ENCODE measurements at regions not wholly inside any gene's neighbourhood (a gene's known extent, or its start where the extent isn't known, plus 50 kb on each side); places are given as distances from the start of the nearest gene placed in this dataset.

GRCh38 chr12:87136330-87136976, 880.3 kb upstream of the MGAT4C start:
- Histone ChIP-seq H3K36me3 (no peaks in the 10 kb centered on the region), H3K4me1 (replicated peaks) (no peaks in the 10 kb centered on the region), H3K27ac (no peak overlapping the region), H3K9me3 (no peaks in the 10 kb centered on the region), H3K4me3 (no peak overlapping the region), H3K27me3 (replicated peaks; ENCODE audit: insufficient read depth) (no peaks in the 10 kb centered on the region)
- no peak for DNase-seq (ENCODE audit: low spot score)
- no peak for TF ChIP-seq POLR2A (IDR thresholded peaks at IDR 0.05)
- TF ChIP-seq, protein P1, sequence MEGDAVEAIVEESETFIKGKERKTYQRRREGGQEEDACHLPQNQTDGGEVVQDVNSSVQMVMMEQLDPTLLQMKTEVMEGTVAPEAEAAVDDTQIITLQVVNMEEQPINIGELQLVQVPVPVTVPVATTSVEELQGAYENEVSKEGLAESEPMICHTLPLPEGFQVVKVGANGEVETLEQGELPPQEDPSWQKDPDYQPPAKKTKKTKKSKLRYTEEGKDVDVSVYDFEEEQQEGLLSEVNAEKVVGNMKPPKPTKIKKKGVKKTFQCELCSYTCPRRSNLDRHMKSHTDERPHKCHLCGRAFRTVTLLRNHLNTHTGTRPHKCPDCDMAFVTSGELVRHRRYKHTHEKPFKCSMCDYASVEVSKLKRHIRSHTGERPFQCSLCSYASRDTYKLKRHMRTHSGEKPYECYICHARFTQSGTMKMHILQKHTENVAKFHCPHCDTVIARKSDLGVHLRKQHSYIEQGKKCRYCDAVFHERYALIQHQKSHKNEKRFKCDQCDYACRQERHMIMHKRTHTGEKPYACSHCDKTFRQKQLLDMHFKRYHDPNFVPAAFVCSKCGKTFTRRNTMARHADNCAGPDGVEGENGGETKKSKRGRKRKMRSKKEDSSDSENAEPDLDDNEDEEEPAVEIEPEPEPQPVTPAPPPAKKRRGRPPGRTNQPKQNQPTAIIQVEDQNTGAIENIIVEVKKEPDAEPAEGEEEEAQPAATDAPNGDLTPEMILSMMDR (IDR thresholded peaks at IDR 0.05), result no peak
- no peak for TF ChIP-seq POLR2AphosphoS5 (IDR thresholded peaks at IDR 0.05)
- intact Hi-C loops (cut with DNase I), result no loop called here
- WGBS, result 42% methylated on average over 2 of the region's 2 CpGs

DNA sequence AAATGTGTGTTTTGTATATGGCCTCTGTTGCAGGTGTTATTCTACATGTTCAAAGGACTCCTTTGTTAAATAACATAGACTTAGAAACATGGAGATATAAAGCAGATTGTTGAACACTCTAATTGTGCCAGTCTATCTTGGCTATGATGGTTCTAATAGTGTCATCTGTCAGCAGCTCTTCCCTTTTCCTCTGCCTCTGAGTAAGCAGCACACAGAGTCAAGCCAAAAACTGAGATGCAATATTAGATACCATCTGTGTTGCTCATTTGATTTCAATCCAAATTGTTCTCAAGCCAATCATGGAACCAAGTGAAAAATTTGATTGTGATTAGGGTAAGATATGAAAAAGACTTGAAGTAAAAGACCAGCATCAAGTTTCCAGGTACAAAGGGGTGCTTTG, 871.1 kb upstream of the MGAT4C start:
- no peak for DNase-seq (ENCODE audit: low spot score)
- H3K27ac ChIP-seq, result no peak overlapping the region
- intact Hi-C loops (cut with DNase I), result no loop called here
- no peak overlapping the region for H3K4me3 ChIP-seq
- H3K27me3 ChIP-seq (replicated peaks; ENCODE audit: insufficient read depth), result no peaks in the 10 kb centered on the region
- H3K4me1 ChIP-seq (replicated peaks), result no peaks in the 10 kb centered on the region
- no peaks in the 10 kb centered on the region for H3K9me3 ChIP-seq
- TF ChIP-seq, protein P1 (IDR thresholded peaks at IDR 0.05), result no peak
- TF ChIP-seq POLR2AphosphoS5 (IDR thresholded peaks at IDR 0.05) (no peak), POLR2A (IDR thresholded peaks at IDR 0.05) (no peak)
- no peaks in the 10 kb centered on the region for H3K36me3 ChIP-seq

DNA sequence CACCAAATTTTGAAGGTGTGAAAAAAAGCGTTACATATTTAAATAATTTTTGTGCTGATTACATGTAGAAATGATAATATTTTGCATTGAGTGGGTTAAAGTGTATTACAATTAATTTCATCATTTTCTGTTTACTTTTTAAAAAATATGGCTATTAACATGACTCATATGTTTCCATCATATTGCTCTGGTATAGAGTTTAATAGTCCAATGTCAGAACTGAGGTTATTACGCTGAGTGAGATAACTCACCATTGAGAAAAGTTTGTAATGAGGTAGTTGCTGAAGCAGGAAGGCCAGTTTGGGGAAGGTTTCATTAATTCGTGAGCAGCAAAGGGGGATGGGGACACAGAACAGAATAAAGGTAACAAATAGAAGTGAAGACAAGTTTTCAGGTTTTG, 865.7 kb upstream of the MGAT4C start:
- no peak for DNase-seq (ENCODE audit: low spot score)
- Histone ChIP-seq H3K36me3 (no peaks in the 10 kb centered on the region), H3K4me3 (no peak overlapping the region), H3K9me3 (no peaks in the 10 kb centered on the region), H3K27me3 (replicated peaks; ENCODE audit: insufficient read depth) (no peaks in the 10 kb centered on the region), H3K4me1 (replicated peaks) (no peaks in the 10 kb centered on the region), H3K27ac (no peak overlapping the region)
- intact Hi-C loops (cut with DNase I), result no loop called here
- TF ChIP-seq, protein P1 (IDR thresholded peaks at IDR 0.05), result no peak
- TF ChIP-seq POLR2AphosphoS5 (IDR thresholded peaks at IDR 0.05), result no peak
- TF ChIP-seq POLR2A (IDR thresholded peaks at IDR 0.05), result no peak
- 92% methylated on average over 3 of the region's 3 CpGs for WGBS

- DNase-seq (ENCODE audit: low spot score), result no peak
- no peaks in the 10 kb centered on the region for H3K36me3 ChIP-seq
- H3K4me3 ChIP-seq, result no peak overlapping the region
- WGBS, result 71% methylated on average over 3 of the region's 3 CpGs
- no peak overlapping the region for H3K27ac ChIP-seq
- intact Hi-C loops (cut with DNase I), result no loop called here
- no peaks in the 10 kb centered on the region for H3K9me3 ChIP-seq
- TF ChIP-seq POLR2A (IDR thresholded peaks at IDR 0.05) (no peak), POLR2AphosphoS5 (IDR thresholded peaks at IDR 0.05) (no peak)
- TF ChIP-seq, protein P1 (IDR thresholded peaks at IDR 0.05), result no peak
- no peaks in the 10 kb centered on the region for H3K4me1 ChIP-seq (replicated peaks)
- H3K27me3 ChIP-seq (replicated peaks; ENCODE audit: insufficient read depth), result no peaks in the 10 kb centered on the region
Measured at GRCh38 chr12:87120440-87120839, 864.2 kb upstream of the MGAT4C start.

DNA sequence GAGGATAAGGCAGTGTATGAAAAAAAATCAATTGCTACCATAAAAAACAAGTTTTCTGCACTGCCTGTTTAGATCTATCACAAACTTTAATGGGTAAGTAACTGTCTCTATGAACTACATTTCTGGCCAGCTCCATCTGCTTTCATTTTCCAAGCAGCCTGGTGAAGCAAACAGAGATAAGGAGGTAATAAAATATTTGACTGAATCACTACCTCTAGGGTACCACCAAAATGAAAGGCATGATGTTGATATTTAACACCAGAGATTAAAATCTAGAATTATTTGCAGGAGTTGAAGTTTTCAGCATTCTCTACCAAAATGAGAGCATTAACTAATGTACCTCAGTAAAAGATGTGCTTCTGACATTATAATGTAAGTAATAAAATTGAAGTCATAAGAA, 863.5 kb upstream of the MGAT4C start:
- DNase-seq (ENCODE audit: low spot score), result no peak
- no peaks in the 10 kb centered on the region for H3K9me3 ChIP-seq

More for the DNA sequence above, 863.5 kb upstream of the MGAT4C start:
- no peaks in the 10 kb centered on the region for H3K27me3 ChIP-seq (replicated peaks; ENCODE audit: insufficient read depth)
- no peak overlapping the region for H3K4me3 ChIP-seq
- H3K27ac ChIP-seq, result no peak overlapping the region
- intact Hi-C loops (cut with DNase I), result no loop called here
- H3K4me1 ChIP-seq (replicated peaks), result no peaks in the 10 kb centered on the region
- TF ChIP-seq, protein P1 (IDR thresholded peaks at IDR 0.05), result no peak
- TF ChIP-seq POLR2A (IDR thresholded peaks at IDR 0.05) (no peak), POLR2AphosphoS5 (IDR thresholded peaks at IDR 0.05) (no peak)
- no peaks in the 10 kb centered on the region for H3K36me3 ChIP-seq

Data from prostate gland (tissue), 2 donors.